ENCODE measurements at regions not wholly inside any gene's neighbourhood (a gene's known extent, or its start where the extent isn't known, plus 50 kb on each side); places are given as distances from the start of the nearest gene placed in this dataset.

DNA sequence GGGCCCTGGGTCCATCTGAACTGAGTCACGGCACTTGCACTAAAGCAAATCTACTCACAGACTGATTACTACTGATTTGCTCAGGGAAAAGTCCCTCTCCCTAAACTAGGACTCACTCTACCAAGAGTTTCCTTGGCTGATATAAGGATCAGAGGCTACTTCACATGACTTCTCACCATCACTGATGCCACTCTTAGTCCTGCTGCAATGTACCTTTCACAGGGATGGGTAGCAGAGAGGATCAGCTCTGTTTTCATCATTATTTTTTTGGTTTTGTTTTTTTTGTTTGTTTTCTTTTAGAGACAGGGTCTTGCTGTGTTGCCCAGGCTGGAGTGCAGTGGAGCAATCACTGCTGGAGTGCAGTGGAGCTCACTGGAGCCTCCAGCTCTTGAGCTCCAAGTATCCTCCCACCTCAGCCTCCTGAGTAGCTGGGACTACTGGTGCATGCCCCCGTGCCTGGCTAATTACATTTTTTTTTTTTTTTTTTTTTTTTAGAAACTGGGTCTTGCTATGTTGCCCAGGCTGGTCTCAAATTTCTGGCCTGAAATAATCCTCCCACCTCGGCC, 200.6 kb downstream of the JCAD start:
- intact Hi-C loops (cut with micrococcal nuclease): no loop called here
- ATAC-seq (ENCODE audit: low read depth) (no peak), DNase-seq (no peak)
- Mint-ChIP-seq H3K4me1 (no peaks in the 10 kb centered on the region), H3K4me3 (no peak overlapping the region), H3K27ac (no peak overlapping the region), H3K36me3 (ENCODE audit: low read depth) (no peaks in the 10 kb centered on the region), H3K27me3 (peaks cover 5% of the 10 kb centered on the region), H3K9me3 (no peaks in the 10 kb centered on the region)
- ChIA-PET CTCF (no interaction called here), POLR2A (no interaction called here)
- TF ChIP-seq, protein P1, sequence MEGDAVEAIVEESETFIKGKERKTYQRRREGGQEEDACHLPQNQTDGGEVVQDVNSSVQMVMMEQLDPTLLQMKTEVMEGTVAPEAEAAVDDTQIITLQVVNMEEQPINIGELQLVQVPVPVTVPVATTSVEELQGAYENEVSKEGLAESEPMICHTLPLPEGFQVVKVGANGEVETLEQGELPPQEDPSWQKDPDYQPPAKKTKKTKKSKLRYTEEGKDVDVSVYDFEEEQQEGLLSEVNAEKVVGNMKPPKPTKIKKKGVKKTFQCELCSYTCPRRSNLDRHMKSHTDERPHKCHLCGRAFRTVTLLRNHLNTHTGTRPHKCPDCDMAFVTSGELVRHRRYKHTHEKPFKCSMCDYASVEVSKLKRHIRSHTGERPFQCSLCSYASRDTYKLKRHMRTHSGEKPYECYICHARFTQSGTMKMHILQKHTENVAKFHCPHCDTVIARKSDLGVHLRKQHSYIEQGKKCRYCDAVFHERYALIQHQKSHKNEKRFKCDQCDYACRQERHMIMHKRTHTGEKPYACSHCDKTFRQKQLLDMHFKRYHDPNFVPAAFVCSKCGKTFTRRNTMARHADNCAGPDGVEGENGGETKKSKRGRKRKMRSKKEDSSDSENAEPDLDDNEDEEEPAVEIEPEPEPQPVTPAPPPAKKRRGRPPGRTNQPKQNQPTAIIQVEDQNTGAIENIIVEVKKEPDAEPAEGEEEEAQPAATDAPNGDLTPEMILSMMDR (IDR thresholded peaks at IDR 0.05): no peak

GRCh38 chr10:29857843-29858701, 201.3 kb downstream of the JCAD start:
- CTCF ChIA-PET: no interaction called here
- Mint-ChIP-seq H3K4me3 (no peak overlapping the region), H3K27me3 (peaks cover 5% of the 10 kb centered on the region), H3K9me3 (no peaks in the 10 kb centered on the region), H3K27ac (no peak overlapping the region), H3K36me3 (ENCODE audit: low read depth) (no peaks in the 10 kb centered on the region), H3K4me1 (no peaks in the 10 kb centered on the region)
- POLR2A ChIA-PET: no interaction called here
- TF ChIP-seq, protein P1 (IDR thresholded peaks at IDR 0.05): no peak
- no peak for ATAC-seq (ENCODE audit: low read depth)
- intact Hi-C loops (cut with micrococcal nuclease): no loop called here
- DNase-seq: no peak

DNA sequence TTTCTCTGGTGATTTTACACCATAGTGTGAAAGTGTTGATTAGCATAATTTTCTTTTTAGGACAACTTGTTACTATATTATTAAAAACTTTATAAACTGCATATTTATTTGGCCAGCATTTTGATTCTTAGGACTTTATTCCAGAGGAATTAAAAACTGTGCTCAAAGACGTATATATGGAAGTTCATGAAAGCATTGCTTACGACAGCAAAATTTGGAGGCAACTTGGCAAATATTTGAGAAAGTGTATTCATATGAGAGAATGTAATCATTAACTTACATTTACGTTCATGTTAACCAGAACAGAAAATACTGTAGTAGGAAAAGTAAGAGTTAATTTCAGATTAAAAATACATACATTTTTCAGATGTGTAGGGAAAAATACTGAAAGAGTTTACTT, 203.1 kb downstream of the JCAD start:
- Mint-ChIP-seq H3K27me3 (peaks cover 5% of the 10 kb centered on the region), H3K4me3 (no peak overlapping the region), H3K9me3 (no peaks in the 10 kb centered on the region), H3K36me3 (ENCODE audit: low read depth) (no peaks in the 10 kb centered on the region), H3K4me1 (no peaks in the 10 kb centered on the region), H3K27ac (no peak overlapping the region)
- POLR2A ChIA-PET: no interaction called here
- intact Hi-C loops (cut with micrococcal nuclease): no loop called here
- no peak for ATAC-seq (ENCODE audit: low read depth)
- no peak for DNase-seq
- CTCF ChIA-PET: no interaction called here
- TF ChIP-seq, protein P1 (IDR thresholded peaks at IDR 0.05): no peak

DNA sequence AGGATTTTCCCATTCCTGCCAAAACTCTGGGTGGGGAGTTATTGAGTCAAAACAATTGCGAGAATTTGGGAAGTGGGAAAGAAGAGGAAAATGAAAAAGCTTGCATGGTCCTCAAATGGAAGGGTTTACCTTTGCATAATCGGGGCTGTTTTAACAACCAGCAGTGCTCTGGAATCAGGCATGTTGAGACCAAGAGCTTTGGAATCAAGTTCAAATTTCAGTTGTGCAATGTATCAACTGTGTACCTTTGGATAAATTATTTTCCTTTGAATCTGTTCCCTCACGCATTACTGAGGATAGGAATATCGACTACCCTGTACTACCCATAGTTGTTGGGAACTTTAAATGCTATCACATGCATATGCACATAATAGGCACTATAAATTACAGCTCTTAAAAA, 205.5 kb downstream of the JCAD start:
- intact Hi-C loops (cut with micrococcal nuclease): no loop called here
- DNase-seq (no peak), ATAC-seq (ENCODE audit: low read depth) (no peak)
- ChIA-PET CTCF (no interaction called here), POLR2A (no interaction called here)
- no peak overlapping the region for H3K27ac Mint-ChIP-seq
- no peaks in the 10 kb centered on the region for H3K9me3 Mint-ChIP-seq
- peaks cover 4% of the 10 kb centered on the region for H3K27me3 Mint-ChIP-seq
- H3K4me3 Mint-ChIP-seq: no peak overlapping the region
- TF ChIP-seq, protein P1 (IDR thresholded peaks at IDR 0.05): no peak
- no peaks in the 10 kb centered on the region for H3K4me1 Mint-ChIP-seq
- no peaks in the 10 kb centered on the region for H3K36me3 Mint-ChIP-seq (ENCODE audit: low read depth)

GRCh38 chr10:29851241-29851640, 208.1 kb downstream of the JCAD start:
- TF ChIP-seq, protein P1 (IDR thresholded peaks at IDR 0.05): no peak
- Mint-ChIP-seq H3K4me3 (no peak overlapping the region), H3K9me3 (no peaks in the 10 kb centered on the region), H3K36me3 (ENCODE audit: low read depth) (no peaks in the 10 kb centered on the region), H3K27me3 (no peaks in the 10 kb centered on the region), H3K4me1 (no peaks in the 10 kb centered on the region), H3K27ac (no peak overlapping the region)
- ChIA-PET POLR2A (no interaction called here), CTCF (no interaction called here)
- no peak for ATAC-seq (ENCODE audit: low read depth)
- intact Hi-C loops (cut with micrococcal nuclease): no loop called here
- DNase-seq: no peak
